Stomach (tissue), 8 donors: ENCODE measurements at regions not wholly inside any gene's neighbourhood (a gene's known extent, or its start where the extent isn't known, plus 50 kb on each side); places are given as distances from the start of the nearest gene placed in this dataset.
A peak's percentile ranks its signal among the peaks of the same experiment; 100 is the strongest.

Experiments
- DNase-seq, 2 donors: peaks; one replicate each; pipeline versions ENCODE4 v3.0.0 to v3.0.0-alpha.2; 2013 to 2019
- H3K27ac ChIP-seq, 5 donors: fragments of 200-600 bp in 4 of 5; sonication (generic) in 4 of 5; one replicate each; pipeline ENCODE4 v1.5.1; 2013 to 2019; ENCODE audit warnings: mild to moderate bottlenecking in 1 of 5, moderate library complexity in 1 of 5
- H3K27me3 ChIP-seq, 3 donors: fragments of 200-600 bp; sonication (generic); one replicate each; pipeline ENCODE4 v1.5.1; 2017 to 2019; ENCODE audit warnings: mixed run types in 1 of 3
- H3K36me3 ChIP-seq, 4 donors: fragments of 200-600 bp; sonication (generic); 1 replicate in 3 of 4; 2 replicates in 1 of 4; pipeline ENCODE4 v1.5.1; 2016 to 2019
- H3K4me1 ChIP-seq, 4 donors: fragments of 200-600 bp; sonication (generic); one replicate each; pipeline ENCODE4 v1.5.1; 2016 to 2019
- H3K4me3 ChIP-seq, 4 donors: fragments of 200-600 bp; sonication (generic) in 3 of 4; one replicate each; pipeline ENCODE4 v1.5.1; 2016 to 2019; ENCODE audit warnings: mild to moderate bottlenecking in 1 of 4
- H3K9me3 ChIP-seq, 4 donors: fragments of 200-600 bp; sonication (generic); one replicate each; pipeline ENCODE4 v1.5.1; 2016 to 2019
- CTCF ChIP-seq, 7 experiments: fragments of 450-650 bp in 4 of 7; fragments of 200-600 bp in 3 of 7; sonication (generic) in 3 of 7; IDR thresholded peaks; one replicate each; pipeline ENCODE4 v1.5.1; 2016 to 2019; ENCODE audit warnings: antibody characterized with exemption in 7 of 7, control low read depth in 2 of 7, mild to moderate bottlenecking in 1 of 7
- EP300 ChIP-seq: sonication (generic); formaldehyde crosslinking; IDR thresholded peaks from one replicate; pipeline ENCODE4 v1.6.1; 2017; ENCODE audit warnings: antibody characterized with exemption
- POLR2A ChIP-seq, 4 donors: fragments of 450-650 bp; IDR thresholded peaks; one replicate each; pipeline ENCODE4 v1.6.1; 2016; ENCODE audit warnings: antibody characterized with exemption in 4 of 4, control low read depth in 2 of 4, mild to moderate bottlenecking in 1 of 4, moderate library complexity in 1 of 4
- POLR2AphosphoS5 ChIP-seq, 3 donors: sonication (generic); formaldehyde crosslinking; IDR thresholded peaks; one replicate each; pipeline ENCODE4 v1.6.1; 2016; ENCODE audit warnings: antibody characterized with exemption in 3 of 3
- WGBS, 5 donors: extraction: QIAGEN DNeasy Blood & Tissue Kit in 3 of 5; methylation state at CpG; one replicate each; pipeline versions ENCODE4 v1.1.5 to v1.1.7; 2013 to 2018; 5-methylcytosine and 5-hydroxymethylcytosine counted together
- intact Hi-C: fragments of 100-400 bp; cut with DNase I; formaldehyde crosslinking; loops from one replicate; pipeline ENCODE4 v1.15.1; 2023; ENCODE audit warnings: low total_unique reads
- donor health status: healthy with polysubstance abuse.
- donor health status: Bipolar disorder and iron deficiency.
- donor health status: healthy.

GRCh38 chr12:87795555-87795954 is 233.6 kb downstream of the C12orf50 start:
- Histone ChIP-seq H3K27me3 (no peaks in the 10 kb centered on the region), H3K4me3 (no peak overlapping the region), H3K27ac (no peak overlapping the region), H3K4me1 (no peaks in the 10 kb centered on the region), H3K9me3 (no peaks in the 10 kb centered on the region), H3K36me3 (no peaks in the 10 kb centered on the region)
- WGBS, 5 donors, result 40 to 84% (median 71%) methylated on average over 2 of the region's 2 CpGs
- no peak for DNase-seq
- intact Hi-C loops, result no loop called here
- TF ChIP-seq CTCF (IDR thresholded peaks at IDR 0.05) (no peak), POLR2A (IDR thresholded peaks at IDR 0.05) (no peak), POLR2AphosphoS5 (IDR thresholded peaks at IDR 0.05) (no peak), EP300 (no peak)

- WGBS, 5 donors, result 41 to 71% (median 54%) methylated on average over 1 of the region's 1 CpG
- Histone ChIP-seq H3K36me3 (no peaks in the 10 kb centered on the region), H3K27me3 (no peaks in the 10 kb centered on the region), H3K9me3 (no peaks in the 10 kb centered on the region), H3K4me1 (no peaks in the 10 kb centered on the region), H3K27ac (no peak overlapping the region), H3K4me3 (no peak overlapping the region)
- TF ChIP-seq CTCF (IDR thresholded peaks at IDR 0.05) (no peak), EP300 (no peak), POLR2AphosphoS5 (IDR thresholded peaks at IDR 0.05) (no peak), POLR2A (IDR thresholded peaks at IDR 0.05) (no peak)
- DNase-seq, result no peak
- intact Hi-C loops, result no loop called here
Measured at GRCh38 chr12:87794854-87795253, 234.3 kb downstream of the C12orf50 start.

- Histone ChIP-seq H3K9me3 (no peaks in the 10 kb centered on the region), H3K4me1 (no peaks in the 10 kb centered on the region), H3K27ac (no peak overlapping the region), H3K4me3 (no peak overlapping the region), H3K36me3 (no peaks in the 10 kb centered on the region), H3K27me3 (no peaks in the 10 kb centered on the region)
- intact Hi-C loops, result no loop called here
- TF ChIP-seq POLR2AphosphoS5 (IDR thresholded peaks at IDR 0.05) (no peak), EP300 (no peak), CTCF (IDR thresholded peaks at IDR 0.05) (no peak)
- WGBS, 5 donors, result 53 to 71% (median 60%) methylated on average over 2 of the region's 2 CpGs
- peak in 1 of 2 donors; percentile 39 for DNase-seq
Measured at GRCh38 chr12:87793131-87793530, 236.1 kb downstream of the C12orf50 start.

GRCh38 chr12:87784350-87784749 is 244.9 kb downstream of the C12orf50 start:
- TF ChIP-seq POLR2A (IDR thresholded peaks at IDR 0.05) (no peak), CTCF (IDR thresholded peaks at IDR 0.05) (no peak), EP300 (no peak), POLR2AphosphoS5 (IDR thresholded peaks at IDR 0.05) (no peak)
- intact Hi-C loops, result no loop called here
- DNase-seq, result no peak
- 93 to 94% (median 93%) methylated on average over 19 to 21 of the region's 21 CpGs for WGBS, 5 donors
- H3K27me3 ChIP-seq, result no peaks in the 10 kb centered on the region
- no peak overlapping the region for H3K4me3 ChIP-seq
- H3K4me1 ChIP-seq, result no peaks in the 10 kb centered on the region
- H3K27ac ChIP-seq, result no peak overlapping the region
- no peaks in the 10 kb centered on the region for H3K9me3 ChIP-seq
- no peaks in the 10 kb centered on the region for H3K36me3 ChIP-seq
